Neural progenitor cell (in vitro differentiated cells): ENCODE measurements at regions not wholly inside any gene's neighbourhood (a gene's known extent, or its start where the extent isn't known, plus 50 kb on each side); places are given as distances from the start of the nearest gene placed in this dataset.

Experiments used
- DNase-seq: peaks from one replicate; pipeline ENCODE4 v3.0.0-alpha.2; 2016; ENCODE audit warnings: low spot score
- H2AFZ ChIP-seq: fragments of 200-600 bp; sonication (generic); replicated peaks from 2 replicates; pipeline ENCODE4 v1.6.1; 2016; ENCODE audit warnings: antibody characterized with exemption
- H3F3A ChIP-seq: fragments of 200-600 bp; sonication (generic); 2 replicates; pipeline ENCODE4 v1.6.1; 2016; ENCODE audit warnings: antibody characterized with exemption, low read depth
- H3K27ac ChIP-seq: fragments of 200-600 bp; sonication (generic); 2 replicates; pipeline ENCODE4 v1.5.1; 2016; ENCODE audit warnings: mild to moderate bottlenecking
- H3K27me3 ChIP-seq: fragments of 200-600 bp; sonication (generic); 2 replicates; pipeline ENCODE4 v1.6.1; 2016; ENCODE audit warnings: mild to moderate bottlenecking, moderate library complexity
- H3K36me3 ChIP-seq: fragments of 200-600 bp; sonication (generic); 2 replicates; pipeline ENCODE4 v1.5.1; 2016
- H3K4me1 ChIP-seq: fragments of 200-600 bp; sonication (generic); 2 replicates; pipeline ENCODE4 v1.6.1; 2016; ENCODE audit warnings: mixed run types
- H3K4me2 ChIP-seq: fragments of 200-600 bp; sonication (generic); 2 replicates; pipeline ENCODE4 v1.6.1; 2016
- H3K4me3 ChIP-seq: fragments of 200-600 bp; sonication (generic); 2 replicates; pipeline ENCODE4 v1.5.1; 2016
- H3K79me2 ChIP-seq: fragments of 200-600 bp; sonication (generic); 2 replicates; pipeline ENCODE4 v1.6.1; 2016; ENCODE audit warnings: low read depth
- H3K9ac ChIP-seq: fragments of 200-600 bp; sonication (generic); 2 replicates; pipeline ENCODE4 v1.6.1; 2016
- H3K9me3 ChIP-seq: fragments of 200-600 bp; sonication (generic); 2 replicates; pipeline ENCODE4 v1.5.1; 2016; ENCODE audit warnings: low read depth
- H4K20me1 ChIP-seq: fragments of 200-600 bp; sonication (generic); 2 replicates; pipeline ENCODE4 v1.6.1; 2016; ENCODE audit warnings: low read depth
- H3K27ac Mint-ChIP-seq: 3 replicates; pipeline ENCODE4 v1.8.0; 2021; ENCODE audit warnings: mixed read lengths
- H3K27me3 Mint-ChIP-seq: 2 replicates; pipeline ENCODE4 v1.8.0; 2022; ENCODE audit warnings: low read depth, mild to moderate bottlenecking, inconsistent platforms, moderate library complexity, mixed read lengths; ENCODE audit not compliant: insufficient read depth
- H3K36me3 Mint-ChIP-seq: 3 replicates; pipeline ENCODE4 v1.8.0; 2021; ENCODE audit warnings: mixed read lengths
- H3K4me1 Mint-ChIP-seq: 3 replicates; pipeline ENCODE4 v1.8.0; 2021; ENCODE audit warnings: mixed read lengths
- H3K4me3 Mint-ChIP-seq: 3 replicates; pipeline ENCODE4 v1.8.0; 2021; ENCODE audit warnings: mild to moderate bottlenecking, moderate library complexity, mixed read lengths
- H3K9me3 Mint-ChIP-seq: 3 replicates; pipeline ENCODE4 v1.8.0; 2020; ENCODE audit warnings: mixed read lengths
- CTCF ChIP-seq: fragments of 200-600 bp; sonication (generic); IDR thresholded peaks from 2 replicates; pipeline ENCODE4 v1.5.1; 2017; ENCODE audit warnings: antibody characterized with exemption, mild to moderate bottlenecking
- EZH2 ChIP-seq: fragments of 200-600 bp; sonication (generic); IDR thresholded peaks from 2 replicates; pipeline ENCODE4 v1.6.1; 2017; ENCODE audit warnings: antibody characterized with exemption, mild to moderate bottlenecking, moderate library complexity
- EZH2phosphoT487 ChIP-seq: fragments of 200-600 bp; sonication (generic); IDR thresholded peaks from 2 replicates; pipeline ENCODE4 v1.6.1; 2017; ENCODE audit warnings: antibody characterized with exemption

GRCh38 chr11:127390465-127390864, 389.9 kb upstream of the KIRREL3 start:
- H3K27me3 Mint-ChIP-seq = peaks cover 5% of the 10 kb centered on the region
- H3K4me3 ChIP-seq = no peak overlapping the region
- DNase-seq = no peak

GRCh38 chr11:127385071-127385470, 384.5 kb upstream of the KIRREL3 start:
- Histone ChIP-seq H3K36me3 (no peaks in the 10 kb centered on the region), H3K9ac (no peak overlapping the region), H3F3A (no peaks in the 10 kb centered on the region), H3K4me2 (no peak overlapping the region), H3K4me3 (no peak overlapping the region), H3K27ac (no peak overlapping the region), H3K9me3 (no peaks in the 10 kb centered on the region), H3K27me3 (no peaks in the 10 kb centered on the region), H3K4me1 (no peaks in the 10 kb centered on the region), H2AFZ (no peak overlapping the region), H4K20me1 (no peaks in the 10 kb centered on the region), H3K79me2 (no peaks in the 10 kb centered on the region)
- peaks cover 2% of the 10 kb centered on the region for H3K27me3 Mint-ChIP-seq
- H3K4me1 Mint-ChIP-seq = no peaks in the 10 kb centered on the region
- H3K36me3 Mint-ChIP-seq = no peaks in the 10 kb centered on the region
- no peak overlapping the region for H3K27ac Mint-ChIP-seq
- no peak for DNase-seq
- TF ChIP-seq EZH2 (no peak), EZH2phosphoT487 (no peak), CTCF (no peak)
- H3K9me3 Mint-ChIP-seq = no peaks in the 10 kb centered on the region
- no peak overlapping the region for H3K4me3 Mint-ChIP-seq

More at GRCh38 chr11:127390465-127390864, 389.9 kb upstream of the KIRREL3 start:
- H3K9me3 Mint-ChIP-seq = peaks cover 5% of the 10 kb centered on the region
- peaks cover 9% of the 10 kb centered on the region for H3K4me1 Mint-ChIP-seq
- H3K36me3 Mint-ChIP-seq = no peaks in the 10 kb centered on the region
- Histone ChIP-seq H4K20me1 (no peaks in the 10 kb centered on the region), H3K27me3 (no peaks in the 10 kb centered on the region), H3K27ac (no peak overlapping the region), H3K9ac (no peak overlapping the region), H2AFZ (no peak overlapping the region), H3K79me2 (no peaks in the 10 kb centered on the region), H3K4me2 (no peak overlapping the region), H3K4me1 (peaks cover 15% of the 10 kb centered on the region), H3K9me3 (no peaks in the 10 kb centered on the region), H3F3A (peaks cover 22% of the 10 kb centered on the region), H3K36me3 (no peaks in the 10 kb centered on the region)
- H3K4me3 Mint-ChIP-seq = no peak overlapping the region
- TF ChIP-seq EZH2phosphoT487 (no peak), EZH2 (no peak), CTCF (no peak)
- no peak overlapping the region for H3K27ac Mint-ChIP-seq

GRCh38 chr11:127383026-127383425, 382.5 kb upstream of the KIRREL3 start:
- H3K4me3 Mint-ChIP-seq = no peak overlapping the region
- H3F3A ChIP-seq = no peaks in the 10 kb centered on the region
- H3K27me3 Mint-ChIP-seq = peaks cover 2% of the 10 kb centered on the region
- no peak overlapping the region for H3K4me3 ChIP-seq
- H3K27ac ChIP-seq = no peak overlapping the region
- DNase-seq = no peak
- H2AFZ ChIP-seq = no peak overlapping the region
- H3K4me1 ChIP-seq = no peaks in the 10 kb centered on the region
- no peak overlapping the region for H3K9ac ChIP-seq
- H4K20me1 ChIP-seq = no peaks in the 10 kb centered on the region
- H3K9me3 ChIP-seq = no peaks in the 10 kb centered on the region
- H3K9me3 Mint-ChIP-seq = no peaks in the 10 kb centered on the region
- no peaks in the 10 kb centered on the region for H3K79me2 ChIP-seq
- no peaks in the 10 kb centered on the region for H3K36me3 Mint-ChIP-seq
- no peak overlapping the region for H3K4me2 ChIP-seq
- H3K4me1 Mint-ChIP-seq = no peaks in the 10 kb centered on the region
- no peaks in the 10 kb centered on the region for H3K27me3 ChIP-seq
- no peak for TF ChIP-seq EZH2
- no peak for TF ChIP-seq EZH2phosphoT487
- TF ChIP-seq CTCF = no peak
- no peak overlapping the region for H3K27ac Mint-ChIP-seq
- H3K36me3 ChIP-seq = no peaks in the 10 kb centered on the region
